Parathyroid adenoma (tissue), 2 donors: ENCODE measurements at regions not wholly inside any gene's neighbourhood (a gene's known extent, or its start where the extent isn't known, plus 50 kb on each side); places are given as distances from the start of the nearest gene placed in this dataset.

ENCODE experiments used
- H2AFZ ChIP-seq: fragments of 300-600 bp; sonication (generic); one replicate; pipeline ENCODE4 v1.7.0; 2017; ENCODE audit warnings: antibody characterized with exemption, mild to moderate bottlenecking
- H3K27ac ChIP-seq: fragments of 300-600 bp; sonication (generic); one replicate; pipeline ENCODE4 v1.7.0; 2017
- H3K27me3 ChIP-seq: fragments of 300-600 bp; sonication (generic); one replicate; pipeline ENCODE4 v1.7.0; 2017; ENCODE audit warnings: low read length; ENCODE audit not compliant: control insufficient read depth, insufficient read depth
- H3K36me3 ChIP-seq: fragments of 300-600 bp; sonication (generic); one replicate; pipeline ENCODE4 v1.7.0; 2017; ENCODE audit warnings: low read length; ENCODE audit not compliant: control insufficient read depth, insufficient read depth
- H3K4me1 ChIP-seq: fragments of 300-600 bp; sonication (generic); one replicate; pipeline ENCODE4 v1.7.0; 2017; ENCODE audit warnings: control low read depth
- H3K4me2 ChIP-seq: fragments of 300-600 bp; sonication (generic); one replicate; pipeline ENCODE4 v1.7.0; 2017; ENCODE audit warnings: low read length
- H3K4me3 ChIP-seq: fragments of 300-600 bp; sonication (generic); one replicate; pipeline ENCODE4 v1.7.0; 2017; ENCODE audit warnings: low read depth, low read length
- H3K79me2 ChIP-seq: fragments of 300-600 bp; sonication (generic); one replicate; pipeline ENCODE4 v1.7.0; 2017; ENCODE audit warnings: control low read depth
- H3K9ac ChIP-seq: fragments of 300-600 bp; sonication (generic); one replicate; pipeline ENCODE4 v1.7.0; 2017; ENCODE audit warnings: mild to moderate bottlenecking
- H3K9me3 ChIP-seq: fragments of 300-600 bp; sonication (generic); one replicate; pipeline ENCODE4 v1.7.0; 2017; ENCODE audit warnings: low read length; ENCODE audit not compliant: control insufficient read depth
- TF ChIP-seq, protein P1 (sequence below): fragments of 300-600 bp; sonication (generic); IDR thresholded peaks from one replicate; pipeline ENCODE4 v1.7.0; 2017; ENCODE audit warnings: antibody characterized with exemption, mild to moderate bottlenecking
- donor health status: primary hyperparathyroidism.

DNA sequence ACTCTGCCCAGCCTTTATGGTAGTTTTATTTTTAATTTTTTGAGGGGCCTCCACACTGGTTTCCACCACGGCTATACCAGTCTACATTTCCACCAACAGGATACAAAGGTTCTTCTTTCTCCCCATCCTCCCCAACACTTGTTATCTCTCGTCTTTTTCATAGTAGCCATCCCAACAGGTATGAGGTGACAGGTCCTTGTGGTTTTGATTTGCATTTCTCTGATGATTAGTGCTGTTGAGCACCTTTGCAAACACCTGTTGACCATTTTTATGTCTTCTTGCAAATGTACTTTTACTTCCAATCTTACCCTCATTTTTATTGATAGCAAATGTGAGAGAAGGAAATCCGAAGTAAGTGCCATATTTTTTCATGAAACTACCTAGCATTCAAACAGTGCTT lies 195.4 kb upstream of the PREP start:
- Histone ChIP-seq H3K27ac (no peak overlapping the region), H3K9ac (no peak overlapping the region), H3K4me1 (peaks cover 3% of the 10 kb centered on the region), H3K4me3 (no peak overlapping the region), H3K79me2 (no peaks in the 10 kb centered on the region), H2AFZ (no peak overlapping the region), H3K36me3 (no peaks in the 10 kb centered on the region), H3K9me3 (no peaks in the 10 kb centered on the region), H3K27me3 (no peaks in the 10 kb centered on the region), H3K4me2 (no peak overlapping the region)
- TF ChIP-seq, protein P1, sequence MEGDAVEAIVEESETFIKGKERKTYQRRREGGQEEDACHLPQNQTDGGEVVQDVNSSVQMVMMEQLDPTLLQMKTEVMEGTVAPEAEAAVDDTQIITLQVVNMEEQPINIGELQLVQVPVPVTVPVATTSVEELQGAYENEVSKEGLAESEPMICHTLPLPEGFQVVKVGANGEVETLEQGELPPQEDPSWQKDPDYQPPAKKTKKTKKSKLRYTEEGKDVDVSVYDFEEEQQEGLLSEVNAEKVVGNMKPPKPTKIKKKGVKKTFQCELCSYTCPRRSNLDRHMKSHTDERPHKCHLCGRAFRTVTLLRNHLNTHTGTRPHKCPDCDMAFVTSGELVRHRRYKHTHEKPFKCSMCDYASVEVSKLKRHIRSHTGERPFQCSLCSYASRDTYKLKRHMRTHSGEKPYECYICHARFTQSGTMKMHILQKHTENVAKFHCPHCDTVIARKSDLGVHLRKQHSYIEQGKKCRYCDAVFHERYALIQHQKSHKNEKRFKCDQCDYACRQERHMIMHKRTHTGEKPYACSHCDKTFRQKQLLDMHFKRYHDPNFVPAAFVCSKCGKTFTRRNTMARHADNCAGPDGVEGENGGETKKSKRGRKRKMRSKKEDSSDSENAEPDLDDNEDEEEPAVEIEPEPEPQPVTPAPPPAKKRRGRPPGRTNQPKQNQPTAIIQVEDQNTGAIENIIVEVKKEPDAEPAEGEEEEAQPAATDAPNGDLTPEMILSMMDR, result no peak

- Histone ChIP-seq H3K79me2 (no peaks in the 10 kb centered on the region), H3K4me2 (no peak overlapping the region), H3K27me3 (no peaks in the 10 kb centered on the region), H3K4me1 (peaks cover 3% of the 10 kb centered on the region), H2AFZ (no peak overlapping the region), H3K27ac (no peak overlapping the region), H3K9ac (no peak overlapping the region), H3K4me3 (no peak overlapping the region), H3K36me3 (no peaks in the 10 kb centered on the region), H3K9me3 (no peaks in the 10 kb centered on the region)
- TF ChIP-seq, protein P1, result no peak
Measured at GRCh38 chr6:105596284-105596755, 193.4 kb upstream of the PREP start.

- Histone ChIP-seq H3K4me1 (peaks cover 3% of the 10 kb centered on the region), H3K27ac (no peak overlapping the region), H3K4me3 (no peak overlapping the region), H3K9ac (no peak overlapping the region), H3K36me3 (no peaks in the 10 kb centered on the region), H2AFZ (no peak overlapping the region), H3K79me2 (no peaks in the 10 kb centered on the region), H3K27me3 (no peaks in the 10 kb centered on the region), H3K4me2 (no peak overlapping the region), H3K9me3 (no peaks in the 10 kb centered on the region)
- TF ChIP-seq, protein P1, result no peak
Measured at GRCh38 chr6:105595829-105596228, 192.9 kb upstream of the PREP start.

DNA sequence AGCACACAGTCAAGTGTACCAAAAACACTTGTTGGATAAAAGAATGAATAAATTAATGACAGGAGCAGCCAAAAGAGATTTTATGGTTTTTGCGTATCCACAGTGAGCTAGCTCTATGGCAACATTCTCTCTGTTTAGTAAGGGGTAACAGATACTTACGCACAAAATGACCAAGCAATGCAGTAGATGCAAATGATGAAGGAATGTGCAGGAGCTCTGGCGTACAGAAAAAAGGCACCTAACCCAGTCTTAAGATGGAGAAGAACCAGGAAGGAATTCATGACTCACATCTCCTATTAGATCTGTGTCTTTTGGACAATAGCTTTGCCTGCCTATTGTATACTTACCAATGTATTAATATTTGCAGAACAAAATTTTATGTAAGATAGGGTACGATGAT lies 191.9 kb upstream of the PREP start:
- Histone ChIP-seq H2AFZ (no peak overlapping the region), H3K27me3 (no peaks in the 10 kb centered on the region), H3K79me2 (no peaks in the 10 kb centered on the region), H3K9me3 (no peaks in the 10 kb centered on the region), H3K27ac (no peak overlapping the region), H3K4me1 (peaks cover 3% of the 10 kb centered on the region), H3K9ac (no peak overlapping the region), H3K36me3 (no peaks in the 10 kb centered on the region), H3K4me3 (no peak overlapping the region), H3K4me2 (no peak overlapping the region)
- TF ChIP-seq, protein P1, result no peak

DNA sequence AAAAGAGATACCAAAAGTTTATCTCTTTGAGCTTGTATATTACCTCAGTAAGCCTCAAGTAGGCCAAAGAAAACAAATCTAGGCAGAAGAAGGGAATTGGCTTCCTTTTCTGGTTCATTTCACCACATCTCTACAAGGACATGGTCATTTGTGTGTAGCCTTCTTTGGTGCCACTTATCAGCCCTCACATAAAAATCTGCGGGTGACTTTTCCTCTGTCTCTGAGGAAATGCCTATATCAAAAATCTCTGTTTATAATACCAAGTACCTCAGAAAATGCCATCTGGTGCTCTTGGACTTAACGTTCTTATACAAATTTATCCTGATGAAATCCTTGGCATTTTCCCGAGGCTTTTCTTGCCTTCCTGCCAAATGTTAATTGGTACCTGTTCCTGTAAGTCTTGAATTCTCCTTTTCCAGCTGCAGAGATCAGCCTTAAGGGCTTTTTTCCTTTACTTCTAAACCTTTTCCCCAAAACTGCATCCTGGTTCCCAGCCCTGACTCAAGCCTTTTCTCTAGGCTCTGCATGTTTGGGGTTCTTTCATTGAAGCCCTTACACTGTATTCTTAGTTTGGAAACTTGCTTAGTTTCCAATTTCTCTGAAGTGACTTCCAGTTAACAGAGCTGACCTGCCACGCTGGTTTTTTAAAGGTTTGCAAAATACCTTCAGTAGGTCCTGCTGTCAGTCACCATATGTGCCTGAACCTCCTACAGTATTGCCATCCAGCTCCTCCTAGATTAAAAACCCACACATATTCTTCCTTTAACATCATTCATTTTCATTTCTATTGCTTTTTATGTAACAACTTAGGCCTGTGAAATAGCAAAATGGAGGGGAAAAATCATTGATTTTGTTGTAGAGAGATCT lies 191.2 kb upstream of the PREP start:
- TF ChIP-seq, protein P1, result no peak
- peaks cover 3% of the 10 kb centered on the region for H3K4me1 ChIP-seq
- H3K4me2 ChIP-seq, result no peak overlapping the region
- H3K27ac ChIP-seq, result no peak overlapping the region
- H3K36me3 ChIP-seq, result no peaks in the 10 kb centered on the region
- no peaks in the 10 kb centered on the region for H3K27me3 ChIP-seq
- H3K4me3 ChIP-seq, result no peak overlapping the region
- H3K9ac ChIP-seq, result no peak overlapping the region
- no peaks in the 10 kb centered on the region for H3K79me2 ChIP-seq
- peak overlapping the region; percentile 38 for H2AFZ ChIP-seq
- H3K9me3 ChIP-seq, result no peaks in the 10 kb centered on the region
